NCI-H187 treated with DMSO at 0.1 percent for 48 hours (cell line): ENCODE measurements at regions not wholly inside any gene's neighbourhood (a gene's known extent, or its start where the extent isn't known, plus 50 kb on each side); places are given as distances from the start of the nearest gene placed in this dataset.

ENCODE experiments used
- DNase-seq: peaks from one replicate; lab custom pipeline; 2025; lab: John Stamatoyannopoulos, UW

DNA sequence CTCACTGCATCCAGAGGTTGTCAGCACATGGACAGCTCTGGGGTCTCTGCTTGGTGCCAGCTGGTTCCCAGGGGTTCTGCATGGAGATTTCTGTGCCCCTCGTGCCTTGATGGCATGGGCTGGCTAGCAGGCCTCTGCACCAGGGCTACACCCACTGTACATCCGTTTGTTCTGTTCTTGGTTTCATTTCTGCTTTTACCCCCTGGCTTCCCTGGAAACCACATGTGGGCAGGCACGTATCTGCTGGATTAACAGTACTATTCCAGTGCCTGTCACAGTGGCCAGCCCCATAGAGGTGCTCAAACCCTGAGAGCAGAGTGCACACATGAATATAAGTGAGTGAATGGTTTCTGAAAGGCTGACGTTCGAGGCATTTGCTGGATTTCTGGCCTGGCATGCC is 207.2 kb upstream of the GPR26 start:
- no peak for DNase-seq

- DNase-seq = no peak
These were observed 206.6 kb upstream of the GPR26 start for GRCh38 chr10:123459371-123460091.

- no peak for DNase-seq
These were observed 203.9 kb upstream of the GPR26 start for GRCh38 chr10:123462246-123462645.

DNA sequence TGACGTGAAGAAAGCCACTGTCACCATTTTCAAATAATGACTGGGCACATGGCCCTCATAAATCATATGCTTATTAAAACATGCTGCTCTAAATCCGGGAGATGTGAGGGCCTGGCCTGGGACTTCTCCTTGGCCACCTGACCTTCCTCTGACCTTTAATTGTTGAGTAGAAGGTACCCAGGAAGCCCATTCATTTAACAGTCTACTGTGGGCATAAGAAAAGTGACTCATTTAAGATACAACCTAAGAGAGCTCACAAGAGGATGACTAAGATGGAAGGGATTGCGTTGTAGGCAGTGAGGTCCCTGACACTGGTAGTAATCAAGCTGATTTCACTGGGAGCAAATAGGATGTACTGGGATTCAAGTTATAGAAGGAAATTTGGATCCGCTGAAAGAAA is 203.4 kb upstream of the GPR26 start:
- no peak for DNase-seq

- no peak for DNase-seq
These were observed 203.0 kb upstream of the GPR26 start for GRCh38 chr10:123463181-123463580.

GRCh38 chr10:123463698-123464097 is 202.5 kb upstream of the GPR26 start:
- DNase-seq = no peak

DNA sequence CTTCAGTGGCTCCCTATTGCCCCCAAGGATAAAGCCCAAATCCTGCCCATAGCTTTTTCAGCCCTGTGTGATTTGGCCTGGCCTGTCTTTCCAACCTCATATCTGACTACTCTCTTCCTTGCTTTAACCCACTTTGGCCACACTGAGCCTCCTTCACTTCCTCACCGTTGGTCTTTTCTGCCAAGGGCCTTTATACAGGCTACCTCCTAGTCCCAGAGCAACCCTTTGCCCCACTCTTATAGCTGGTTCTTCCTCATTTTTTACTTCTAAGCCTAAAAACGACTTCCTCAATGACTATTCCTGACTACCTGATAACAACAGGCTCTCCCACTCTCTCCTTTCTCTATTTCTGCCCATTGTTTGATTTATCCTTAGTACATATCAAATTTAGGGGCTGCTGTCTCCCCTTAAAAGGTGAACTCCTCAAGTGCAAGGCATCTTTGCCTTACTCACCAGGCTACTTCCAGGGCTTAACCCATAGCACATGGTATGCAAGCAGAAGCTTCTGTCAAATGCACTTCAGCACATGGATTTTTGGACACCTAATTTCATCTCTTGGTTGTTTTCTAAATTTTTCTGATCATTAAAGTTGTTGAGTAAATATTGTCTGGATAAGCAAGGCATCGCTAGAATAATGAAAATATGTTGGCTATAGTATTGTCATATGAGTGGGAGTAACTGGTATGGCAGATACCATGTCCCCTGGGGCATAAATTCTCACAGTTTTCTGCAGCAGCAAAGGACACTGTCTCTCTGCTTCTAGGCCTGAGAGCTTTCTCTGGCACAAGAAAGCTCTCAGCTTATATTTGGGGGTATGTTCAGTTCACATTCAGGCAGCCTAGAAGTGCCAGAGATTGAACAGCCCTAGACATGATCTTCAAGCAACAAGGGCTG is 201.5 kb upstream of the GPR26 start:
- DNase-seq = no peak

- no peak for DNase-seq
These were observed 195.7 kb upstream of the GPR26 start for GRCh38 chr10:123470336-123470921.

GRCh38 chr10:123471811-123472210 is 194.3 kb upstream of the GPR26 start:
- DNase-seq = no peak

DNA sequence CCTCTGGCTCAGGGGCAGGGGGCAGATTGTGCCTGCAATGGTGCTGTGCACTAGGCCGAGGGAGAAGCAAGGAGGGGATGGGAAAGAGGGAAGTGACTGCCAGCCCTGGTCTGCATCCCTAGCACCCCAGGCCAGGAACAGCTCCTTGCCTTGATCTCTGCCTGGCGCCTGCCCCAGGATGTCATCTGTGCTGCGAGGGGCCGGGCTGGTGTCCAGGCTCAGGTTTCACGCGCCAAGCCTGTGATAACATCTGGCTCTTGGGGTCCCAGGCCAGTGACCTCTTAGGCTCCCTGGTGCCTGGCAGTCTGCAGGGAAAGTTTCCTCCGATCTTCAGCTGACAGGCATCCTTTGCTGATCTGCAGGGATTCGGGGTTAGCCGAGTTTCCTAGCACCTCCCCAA is 193.5 kb upstream of the GPR26 start:
- no peak for DNase-seq

- DNase-seq = no peak
These were observed 191.5 kb upstream of the GPR26 start for GRCh38 chr10:123474700-123475099.

DNA sequence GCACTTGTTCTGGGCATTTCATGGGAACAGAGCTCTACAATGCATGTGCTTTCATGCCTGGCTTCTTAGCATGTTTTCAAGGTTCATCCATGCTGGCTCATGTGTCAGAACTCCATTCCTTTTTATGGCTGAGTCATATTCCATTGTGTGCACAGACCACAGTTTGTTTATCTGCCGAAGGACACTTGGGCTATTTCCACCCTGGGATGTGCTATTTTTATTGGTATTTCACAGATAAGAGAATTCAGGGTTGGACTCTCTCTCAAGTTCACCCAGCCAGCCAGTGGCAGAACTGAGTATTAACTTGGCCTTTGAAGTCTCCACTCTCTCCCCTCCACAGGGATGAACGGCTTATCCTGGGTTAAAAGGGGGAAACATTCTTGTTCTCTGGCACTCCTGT is 190.7 kb upstream of the GPR26 start:
- DNase-seq = no peak

DNA sequence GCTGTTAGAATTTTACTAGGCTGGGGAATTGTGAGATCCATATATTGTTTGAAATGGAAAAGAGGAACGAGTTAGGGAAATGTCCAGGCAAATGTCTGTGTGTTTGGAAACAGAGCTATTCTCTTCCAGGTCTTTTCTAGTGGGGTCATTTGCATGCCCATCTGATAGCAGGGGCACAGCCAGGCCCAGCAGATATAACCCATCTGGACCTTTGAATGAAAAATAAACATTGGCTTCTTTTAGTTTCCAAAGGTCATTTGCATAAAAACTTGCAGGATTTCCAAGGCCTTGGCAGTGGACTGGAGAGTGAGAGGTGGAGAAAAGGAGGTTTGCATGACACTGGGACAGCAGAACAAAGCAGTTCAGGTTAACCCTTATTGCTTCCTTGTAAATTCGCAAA is 188.0 kb upstream of the GPR26 start:
- no peak for DNase-seq

- no peak for DNase-seq
These were observed 186.5 kb upstream of the GPR26 start for GRCh38 chr10:123479640-123480039.

- DNase-seq = no peak
These were observed 185.8 kb upstream of the GPR26 start for GRCh38 chr10:123480344-123480743.

DNA sequence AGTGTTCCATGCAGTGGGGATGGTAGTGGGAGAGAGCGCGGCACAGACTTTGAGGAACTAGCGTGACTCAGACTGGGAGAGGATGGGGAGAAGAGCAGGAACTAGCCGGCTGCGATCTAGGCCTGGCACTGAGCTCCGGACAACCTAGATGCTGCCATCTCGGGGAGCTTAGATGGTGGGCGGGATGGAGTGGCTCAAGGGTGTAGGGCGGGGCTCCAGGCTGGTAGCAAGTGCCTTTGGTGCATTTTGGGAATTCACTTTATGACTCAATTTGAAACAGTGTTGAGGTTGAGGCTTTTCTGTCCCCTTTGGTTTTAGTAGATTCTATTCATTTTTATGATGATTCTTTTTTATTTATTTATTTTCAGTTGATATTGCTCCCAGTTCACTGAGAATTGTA is 185.3 kb upstream of the GPR26 start:
- DNase-seq = no peak

GRCh38 chr10:123484722-123485121 is 181.4 kb upstream of the GPR26 start:
- DNase-seq = no peak

- DNase-seq = no peak
These were observed 180.7 kb upstream of the GPR26 start for GRCh38 chr10:123485341-123485960.

DNA sequence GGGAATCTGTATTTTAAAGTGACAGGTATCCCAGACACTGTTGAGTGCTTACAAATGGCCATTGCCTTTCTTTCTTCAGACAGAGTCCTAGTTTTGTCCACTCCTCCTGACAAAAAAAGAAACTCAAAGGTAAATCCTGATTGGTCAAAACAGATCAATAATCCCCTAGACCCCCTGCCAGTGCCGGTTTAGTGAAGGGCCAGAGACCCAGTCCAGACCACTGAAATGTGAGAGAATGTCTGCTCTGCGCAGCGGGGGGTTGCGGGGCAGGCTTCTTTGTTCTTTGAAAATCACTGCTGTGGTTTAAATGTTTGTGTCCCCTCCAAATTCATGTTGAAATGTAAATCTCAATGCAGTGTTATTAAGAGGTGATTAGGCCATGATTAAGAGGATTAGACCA is 177.7 kb upstream of the GPR26 start:
- DNase-seq = no peak

GRCh38 chr10:123491364-123491763 is 174.8 kb upstream of the GPR26 start:
- no peak for DNase-seq

GRCh38 chr10:123492016-123492415 is 174.1 kb upstream of the GPR26 start:
- no peak for DNase-seq

DNA sequence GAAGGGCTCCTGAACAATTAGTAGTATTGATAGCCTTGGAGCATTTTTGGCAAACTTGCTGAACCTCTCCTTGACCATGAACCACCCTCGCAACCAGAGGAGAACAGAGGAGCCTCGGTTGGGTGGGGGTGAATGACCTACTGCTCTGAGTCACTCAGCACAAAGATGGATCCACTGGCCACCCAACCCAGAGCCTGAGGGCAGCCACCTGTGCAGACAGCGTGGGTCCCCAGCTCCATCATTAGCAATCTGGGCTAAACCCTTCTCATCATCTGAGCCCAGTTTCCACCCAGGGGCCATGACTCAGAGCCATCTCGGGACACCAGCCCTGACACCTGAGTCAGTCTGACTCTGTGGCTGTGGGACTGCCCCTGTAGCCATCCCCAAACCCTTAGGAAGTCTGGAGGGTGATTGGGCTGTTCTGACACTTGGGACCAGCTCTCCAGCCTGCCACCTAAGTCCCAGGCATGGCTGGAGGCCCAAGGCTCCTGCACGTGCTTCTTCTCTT is 171.8 kb upstream of the GPR26 start:
- no peak for DNase-seq
